Neural cell (in vitro differentiated cells): ENCODE measurements at regions not wholly inside any gene's neighbourhood (a gene's known extent, or its start where the extent isn't known, plus 50 kb on each side); places are given as distances from the start of the nearest gene placed in this dataset.

Experiments
- H2AFZ ChIP-seq: fragments of 200-600, 300-800 bp; sonication (generic), shearing (Covaris generic); 2 replicates; pipeline ENCODE4 v1.6.0; 2014; ENCODE audit warnings: low read depth, mild to moderate bottlenecking, antibody characterized with exemption, low read length, moderate library complexity
- H3F3A ChIP-seq: fragments of 200-600 bp; shearing (Covaris generic); 2 replicates; pipeline ENCODE4 v1.6.1; 2016; ENCODE audit warnings: mild to moderate bottlenecking, moderate library complexity, mixed read lengths, antibody characterized with exemption, low read length; ENCODE audit not compliant: insufficient read depth, poor library complexity, severe bottlenecking
- H3K27ac ChIP-seq: fragments of 200-600, 300-800 bp; sonication (generic), shearing (Covaris generic); 2 replicates; pipeline ENCODE4 v1.5.1; 2014; ENCODE audit warnings: mild to moderate bottlenecking, low read length, moderate library complexity
- H3K27me3 ChIP-seq: fragments of 300-800, 200-600 bp; sonication (generic), shearing (Covaris generic); 2 replicates; pipeline ENCODE4 v1.6.0; 2014; ENCODE audit warnings: mild to moderate bottlenecking, low read depth, low read length, moderate library complexity; ENCODE audit not compliant: insufficient read depth
- H3K36me3 ChIP-seq: fragments of 300-800, 200-600 bp; sonication (generic), shearing (Covaris generic); 2 replicates; pipeline ENCODE4 v1.5.1; 2014; ENCODE audit warnings: mild to moderate bottlenecking, antibody characterized with exemption, low read length, moderate library complexity; ENCODE audit not compliant: insufficient read depth
- H3K4me2 ChIP-seq: fragments of 300-800, 200-600 bp; sonication (generic), shearing (Covaris generic); 2 replicates; pipeline ENCODE4 v1.6.0; 2014; ENCODE audit warnings: mild to moderate bottlenecking, low read length
- H3K4me3 ChIP-seq: fragments of 300-800, 200-600 bp; sonication (generic), shearing (Covaris generic); 2 replicates; pipeline ENCODE4 v1.5.1; 2014; ENCODE audit warnings: mild to moderate bottlenecking, low read length, moderate library complexity
- H3K79me2 ChIP-seq: fragments of 200-600 bp; shearing (Covaris generic); replicated peaks from 2 replicates; pipeline ENCODE4 v1.6.0; 2014; ENCODE audit warnings: mild to moderate bottlenecking, low read length, moderate library complexity; ENCODE audit not compliant: insufficient read depth
- H3K9ac ChIP-seq: fragments of 300-800, 200-600 bp; sonication (generic), shearing (Covaris generic); 2 replicates; pipeline ENCODE4 v1.6.1; 2016; ENCODE audit warnings: mild to moderate bottlenecking, low read length, mixed read lengths
- H3K9me2 ChIP-seq: fragments of 200-600 bp; shearing (Covaris generic); 2 replicates; pipeline ENCODE4 v1.6.1; 2016; ENCODE audit warnings: mild to moderate bottlenecking, low read length, mixed read lengths; ENCODE audit not compliant: insufficient read depth
- H3K9me3 ChIP-seq: fragments of 200-600, 300-800 bp; sonication (generic), shearing (Covaris generic); 2 replicates; pipeline ENCODE4 v1.6.1; 2016; ENCODE audit warnings: mild to moderate bottlenecking, mixed run types, low read length, moderate library complexity, mixed read lengths
- H4K20me1 ChIP-seq: fragments of 200-600 bp; shearing (Covaris generic); 2 replicates; pipeline ENCODE4 v1.6.1; 2016; ENCODE audit warnings: mild to moderate bottlenecking, mixed run types; ENCODE audit not compliant: insufficient read depth
- CTCF ChIP-seq: fragments of 450-650 bp; IDR thresholded peaks from 2 replicates; pipeline ENCODE4 v1.5.1; 2014; ENCODE audit warnings: antibody characterized with exemption, mild to moderate bottlenecking, moderate library complexity; ENCODE audit not compliant: poor library complexity, severe bottlenecking
- EP300 ChIP-seq: fragments of 450-650 bp; conservative IDR thresholded peaks from 2 replicates; pipeline ENCODE4 v1.6.1; 2014; ENCODE audit warnings: antibody characterized with exemption, mild to moderate bottlenecking, moderate library complexity; ENCODE audit not compliant: poor library complexity, severe bottlenecking
- EZH2 ChIP-seq: fragments of 200-600, 300-800 bp; shearing (Covaris generic), sonication (generic); IDR thresholded peaks from 2 replicates; pipeline ENCODE4 v1.6.1; 2014; ENCODE audit warnings: antibody characterized with exemption, low read length, borderline replicate concordance, mild to moderate bottlenecking; ENCODE audit not compliant: insufficient read depth, poor library complexity, severe bottlenecking
- MXI1 ChIP-seq: fragments of 450-650 bp; conservative IDR thresholded peaks from 2 replicates; pipeline ENCODE4 v1.6.1; 2014; ENCODE audit warnings: antibody characterized with exemption, mild to moderate bottlenecking; ENCODE audit not compliant: poor library complexity, severe bottlenecking
- POLR2AphosphoS5 ChIP-seq: IDR thresholded peaks from 2 replicates; pipeline ENCODE4 v1.6.1; 2012
- RAD21 ChIP-seq: fragments of 450-650 bp; conservative IDR thresholded peaks from 2 replicates; pipeline ENCODE4 v1.6.1; 2014; ENCODE audit warnings: antibody characterized with exemption, mild to moderate bottlenecking, moderate library complexity
- REST ChIP-seq: IDR thresholded peaks from 2 replicates; pipeline ENCODE4 v1.6.1; 2012; ENCODE audit warnings: borderline replicate concordance
- SMC3 ChIP-seq: fragments of 450-650 bp; conservative IDR thresholded peaks from 2 replicates; pipeline ENCODE4 v1.6.1; 2014; ENCODE audit warnings: antibody characterized with exemption, mild to moderate bottlenecking, moderate library complexity; ENCODE audit not compliant: poor library complexity
- TAF1 ChIP-seq: IDR thresholded peaks from 2 replicates; pipeline ENCODE4 v1.6.1; 2012; ENCODE audit warnings: low read depth

DNA sequence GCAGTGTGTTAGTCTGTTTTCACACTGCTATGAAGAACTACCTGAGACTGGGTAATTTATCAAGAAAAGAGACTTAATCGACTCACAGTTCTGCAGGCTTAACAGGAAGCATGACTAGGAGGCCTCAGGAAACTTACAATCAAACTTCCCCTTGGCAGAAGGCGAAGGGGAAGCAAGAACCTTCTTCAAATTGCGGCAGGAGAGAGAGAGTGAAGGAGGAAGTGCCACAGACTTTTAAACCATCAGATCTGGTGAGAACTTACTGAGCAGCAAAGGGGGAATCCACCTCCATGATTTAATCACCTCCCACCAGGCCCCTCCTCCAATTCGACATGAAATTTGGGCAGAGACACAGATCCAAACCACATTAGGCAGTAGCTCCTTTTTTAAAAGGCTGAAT is 59.2 kb upstream of the LEF1 start:
- H2AFZ ChIP-seq: no peak overlapping the region
- H4K20me1 ChIP-seq: no peaks in the 10 kb centered on the region
- TF ChIP-seq RAD21 (no peak), EZH2 (no peak), CTCF (no peak), SMC3 (no peak), EP300 (no peak), TAF1 (no peak), POLR2AphosphoS5 (no peak), MXI1 (no peak), REST (no peak)
- no peaks in the 10 kb centered on the region for H3K27me3 ChIP-seq
- H3F3A ChIP-seq: no peaks in the 10 kb centered on the region
- H3K4me2 ChIP-seq: no peak overlapping the region
- no peak overlapping the region for H3K27ac ChIP-seq
- H3K79me2 ChIP-seq: no peaks in the 10 kb centered on the region
- H3K9ac ChIP-seq: no peak overlapping the region
- no peaks in the 10 kb centered on the region for H3K9me3 ChIP-seq
- H3K36me3 ChIP-seq: no peaks in the 10 kb centered on the region
- H3K9me2 ChIP-seq: no peaks in the 10 kb centered on the region
- H3K4me3 ChIP-seq: no peak overlapping the region

DNA sequence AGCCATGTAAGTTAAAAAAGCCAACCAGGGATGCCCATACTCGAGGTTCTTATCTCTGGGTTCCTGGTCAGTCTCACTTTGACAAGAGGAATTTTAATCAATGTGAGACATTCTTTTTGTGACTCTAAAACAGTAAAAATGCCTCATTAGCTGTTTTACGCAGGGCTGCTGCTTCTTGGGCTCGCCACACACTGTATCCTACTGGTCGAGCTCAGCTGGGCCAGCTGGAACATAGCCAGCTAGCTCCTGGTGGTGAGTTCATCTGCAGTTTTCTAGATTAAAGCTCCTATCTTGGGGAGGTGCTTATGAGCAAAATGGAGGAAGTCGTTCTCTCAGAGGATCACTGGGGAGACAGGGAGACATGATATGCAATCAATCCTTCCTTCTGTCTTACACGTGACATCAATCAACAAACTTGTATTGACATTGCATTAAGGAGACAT is 55.9 kb upstream of the LEF1 start:
- H2AFZ ChIP-seq: no peak overlapping the region
- no peak overlapping the region for H3K27ac ChIP-seq
- H3F3A ChIP-seq: no peaks in the 10 kb centered on the region
- TF ChIP-seq POLR2AphosphoS5 (no peak), CTCF (no peak), TAF1 (no peak), SMC3 (no peak), EZH2 (no peak), REST (no peak), EP300 (no peak), MXI1 (no peak), RAD21 (no peak)
- no peak overlapping the region for H3K4me2 ChIP-seq
- no peaks in the 10 kb centered on the region for H3K9me3 ChIP-seq
- no peaks in the 10 kb centered on the region for H3K79me2 ChIP-seq
- H3K36me3 ChIP-seq: no peaks in the 10 kb centered on the region
- no peak overlapping the region for H3K4me3 ChIP-seq
- no peaks in the 10 kb centered on the region for H3K9me2 ChIP-seq
- H4K20me1 ChIP-seq: no peaks in the 10 kb centered on the region
- no peaks in the 10 kb centered on the region for H3K27me3 ChIP-seq
- H3K9ac ChIP-seq: no peak overlapping the region
